H9 (cell line): ENCODE measurements at regions not wholly inside any gene's neighbourhood (a gene's known extent, or its start where the extent isn't known, plus 50 kb on each side); places are given as distances from the start of the nearest gene placed in this dataset.

Experiments used
- DNase-seq: peaks from one replicate; pipeline ENCODE4 v3.0.0-alpha.2; 2017
- H2AFZ ChIP-seq: one replicate; pipeline ENCODE4 v1.6.1; 2013; ENCODE audit warnings: mild to moderate bottlenecking, low read length, control low read depth, moderate library complexity
- H2AK5ac ChIP-seq: 2 replicates; pipeline ENCODE4 v1.6.1; 2013; ENCODE audit warnings: low read length, control low read depth, mixed read lengths; ENCODE audit not compliant: insufficient read length
- H2BK120ac ChIP-seq: one replicate; pipeline ENCODE4 v1.6.1; 2013; ENCODE audit warnings: low read depth, mild to moderate bottlenecking, low read length, control low read depth, inconsistent platforms; ENCODE audit not compliant: poor library complexity, severe bottlenecking
- H2BK12ac ChIP-seq: 2 replicates; pipeline ENCODE4 v1.6.1; 2013; ENCODE audit warnings: low read length, control low read depth, mixed read lengths, low read depth; ENCODE audit not compliant: insufficient read length
- H2BK15ac ChIP-seq: 2 replicates; pipeline ENCODE4 v1.6.1; 2013; ENCODE audit warnings: low read depth, low read length, control low read depth
- H2BK20ac ChIP-seq: one replicate; pipeline ENCODE4 v1.6.1; 2013; ENCODE audit warnings: low read depth, mild to moderate bottlenecking, low read length, control low read depth, inconsistent platforms; ENCODE audit not compliant: poor library complexity, severe bottlenecking
- H2BK5ac ChIP-seq: 2 replicates; pipeline ENCODE4 v1.6.1; 2013; ENCODE audit warnings: low read length, control low read depth, mixed read lengths; ENCODE audit not compliant: insufficient read length
- H3K14ac ChIP-seq: 2 replicates; pipeline ENCODE4 v1.6.1; 2013; ENCODE audit warnings: low read length, control low read depth; ENCODE audit not compliant: insufficient read depth
- H3K18ac ChIP-seq: 2 replicates; pipeline ENCODE4 v1.6.1; 2013; ENCODE audit warnings: low read depth, mild to moderate bottlenecking, mixed read lengths, low read length, control low read depth; ENCODE audit not compliant: insufficient read length
- H3K23ac ChIP-seq: 2 replicates; pipeline ENCODE4 v1.6.1; 2013; ENCODE audit warnings: low read length, control low read depth, mixed read lengths, low read depth; ENCODE audit not compliant: insufficient read length
- H3K23me2 ChIP-seq: 2 replicates; pipeline ENCODE4 v1.6.1; 2013; ENCODE audit warnings: low read depth, mild to moderate bottlenecking, mixed read lengths, low read length, control low read depth; ENCODE audit not compliant: insufficient read length, poor library complexity, severe bottlenecking
- H3K27ac ChIP-seq: 2 replicates; pipeline ENCODE4 v1.5.1; 2013; ENCODE audit warnings: low read length, control low read depth, mixed read lengths, low read depth; ENCODE audit not compliant: insufficient read length
- H3K27me3 ChIP-seq: 2 replicates; pipeline ENCODE4 v1.6.1; 2013; ENCODE audit warnings: low read length, control low read depth, inconsistent platforms; ENCODE audit not compliant: insufficient read depth
- H3K4ac ChIP-seq: 2 replicates; pipeline ENCODE4 v1.6.1; 2013; ENCODE audit warnings: low read depth, mild to moderate bottlenecking, control low read depth, inconsistent platforms, low read length, moderate library complexity
- H3K4me1 ChIP-seq: 2 replicates; pipeline ENCODE4 v1.6.1; 2013; ENCODE audit warnings: low read length, control low read depth, inconsistent platforms; ENCODE audit not compliant: insufficient read depth
- H3K4me2 ChIP-seq: 2 replicates; pipeline ENCODE4 v1.6.1; 2013; ENCODE audit warnings: low read length, control low read depth, mixed read lengths; ENCODE audit not compliant: insufficient read length, insufficient read depth
- H3K56ac ChIP-seq: 2 replicates; pipeline ENCODE4 v1.6.1; 2013; ENCODE audit warnings: low read depth, mild to moderate bottlenecking, mixed read lengths, low read length, control low read depth; ENCODE audit not compliant: insufficient read length
- H3K79me1 ChIP-seq: 2 replicates; pipeline ENCODE4 v1.6.1; 2013; ENCODE audit warnings: low read depth, mild to moderate bottlenecking, moderate library complexity, low read length, control low read depth, inconsistent platforms; ENCODE audit not compliant: insufficient read depth, poor library complexity, severe bottlenecking
- H3K79me2 ChIP-seq: 2 replicates; pipeline ENCODE4 v1.6.1; 2013; ENCODE audit warnings: low read length, control low read depth, inconsistent platforms; ENCODE audit not compliant: insufficient read depth
- H3K9ac ChIP-seq: 2 replicates; pipeline ENCODE4 v1.6.1; 2013; ENCODE audit warnings: low read length, control low read depth, mixed read lengths; ENCODE audit not compliant: insufficient read length; ENCODE audit errors: extremely low read depth
- H3K9me3 ChIP-seq: one replicate; pipeline ENCODE4 v1.6.1; 2013; ENCODE audit warnings: low read depth, low read length, inconsistent platforms; ENCODE audit not compliant: control insufficient read depth
- H3T11ph ChIP-seq: one replicate; pipeline ENCODE4 v1.6.1; 2013; ENCODE audit warnings: mild to moderate bottlenecking, low read length, control low read depth, inconsistent platforms
- H4K20me1 ChIP-seq: one replicate; pipeline ENCODE4 v1.6.1; 2013; ENCODE audit not compliant: control insufficient read depth, insufficient read length, insufficient read depth
- H4K5ac ChIP-seq: 2 replicates; pipeline ENCODE4 v1.6.1; 2013; ENCODE audit warnings: low read depth, mild to moderate bottlenecking, mixed read lengths, low read length, control low read depth; ENCODE audit not compliant: insufficient read length
- H4K8ac ChIP-seq: replicated peaks from 2 replicates; pipeline ENCODE4 v1.6.1; 2013; ENCODE audit warnings: low read length, control low read depth, mixed read lengths, low read depth; ENCODE audit not compliant: insufficient read length
- H4K91ac ChIP-seq: 2 replicates; pipeline ENCODE4 v1.6.1; 2013; ENCODE audit warnings: low read depth, mild to moderate bottlenecking, moderate library complexity, mixed read lengths, low read length, control low read depth; ENCODE audit not compliant: insufficient read length
- H3K27ac Mint-ChIP-seq, 3 experiments: 2 replicates in 2 of 3; 3 replicates in 1 of 3; pipeline ENCODE4 v1.8.0; 2020 to 2021; ENCODE audit warnings: mixed read lengths in 3 of 3, mild to moderate bottlenecking in 1 of 3, moderate library complexity in 1 of 3
- H3K27me3 Mint-ChIP-seq: 2 replicates; pipeline ENCODE4 v1.8.0; 2021; ENCODE audit warnings: low read depth, mild to moderate bottlenecking, moderate library complexity, mixed read lengths
- H3K36me3 Mint-ChIP-seq, 3 experiments: 2 replicates in 2 of 3; 3 replicates in 1 of 3; pipeline ENCODE4 v1.8.0; 2020 to 2021; ENCODE audit warnings: low read depth in 3 of 3, mixed read lengths in 3 of 3; ENCODE audit not compliant: insufficient read depth in 1 of 3
- H3K4me1 Mint-ChIP-seq, 2 experiments: 2 replicates each; pipeline ENCODE4 v1.8.0; 2020; ENCODE audit warnings: mixed read lengths in 2 of 2
- H3K4me3 Mint-ChIP-seq, 2 experiments: 2 replicates in 1 of 2; 3 replicates in 1 of 2; pipeline ENCODE4 v1.8.0; 2020 to 2021; ENCODE audit warnings: mild to moderate bottlenecking in 2 of 2, mixed read lengths in 2 of 2, moderate library complexity in 1 of 2
- H3K9me3 Mint-ChIP-seq, 2 experiments: 2 replicates in 1 of 2; 3 replicates in 1 of 2; pipeline ENCODE4 v1.8.0; 2020; ENCODE audit warnings: mild to moderate bottlenecking in 2 of 2, mixed read lengths in 2 of 2, moderate library complexity in 1 of 2
- WGBS: extraction: QIAGEN DNeasy Blood & Tissue Kit; methylation state at CpG from one replicate; pipeline ENCODE4 v1.1.7; 2013; ENCODE audit warnings: missing lambda C conversion rate, low lambda C conversion rate, mixed read lengths; ENCODE audit not compliant: insufficient read length; ENCODE audit errors: extremely low coverage; 5-methylcytosine and 5-hydroxymethylcytosine counted together
- TF ChIP-seq, protein P1 (sequence below): fragments of 200-600 bp; sonication (generic); conservative IDR thresholded peaks from 3 replicates; pipeline ENCODE4 v1.8.0; 2021; ENCODE audit warnings: antibody characterized with exemption, mild to moderate bottlenecking

- no CpG with 5 or more reads among the region's 4 CpGs for WGBS
- Histone ChIP-seq H3K23me2 (no peaks in the 10 kb centered on the region), H2BK12ac (no peak overlapping the region), H4K91ac (no peak overlapping the region), H2BK120ac (no peak overlapping the region), H2BK20ac (no peak overlapping the region), H3K79me1 (no peaks in the 10 kb centered on the region), H3K27ac (no peak overlapping the region), H3K79me2 (no peaks in the 10 kb centered on the region), H4K20me1 (no peaks in the 10 kb centered on the region), H3K9ac (no peak overlapping the region), H3K23ac (no peak overlapping the region), H3K56ac (no peak overlapping the region), H3K14ac (no peak overlapping the region), H2BK5ac (no peak overlapping the region), H3K4ac (no peak overlapping the region), H3K4me2 (no peak overlapping the region), H3K9me3 (no peaks in the 10 kb centered on the region), H3K18ac (no peak overlapping the region), H3T11ph (no peak overlapping the region), H4K8ac (no peak overlapping the region), H4K5ac (no peak overlapping the region), H3K27me3 (no peaks in the 10 kb centered on the region), H2AK5ac (no peak overlapping the region), H3K4me1 (no peaks in the 10 kb centered on the region), H2AFZ (no peak overlapping the region), H2BK15ac (no peak overlapping the region)
- Mint-ChIP-seq H3K9me3 (no peaks in the 10 kb centered on the region), H3K4me1 (peaks cover 4 to 17% of the 10 kb centered on the region in 2 experiments), H3K4me3 (no peak overlapping the region), H3K36me3 (no peaks in the 10 kb centered on the region), H3K27me3 (peaks cover 9% of the 10 kb centered on the region; the same call in 1 of the 2 replicates), H3K27ac (no peak overlapping the region)
- TF ChIP-seq, protein P1, sequence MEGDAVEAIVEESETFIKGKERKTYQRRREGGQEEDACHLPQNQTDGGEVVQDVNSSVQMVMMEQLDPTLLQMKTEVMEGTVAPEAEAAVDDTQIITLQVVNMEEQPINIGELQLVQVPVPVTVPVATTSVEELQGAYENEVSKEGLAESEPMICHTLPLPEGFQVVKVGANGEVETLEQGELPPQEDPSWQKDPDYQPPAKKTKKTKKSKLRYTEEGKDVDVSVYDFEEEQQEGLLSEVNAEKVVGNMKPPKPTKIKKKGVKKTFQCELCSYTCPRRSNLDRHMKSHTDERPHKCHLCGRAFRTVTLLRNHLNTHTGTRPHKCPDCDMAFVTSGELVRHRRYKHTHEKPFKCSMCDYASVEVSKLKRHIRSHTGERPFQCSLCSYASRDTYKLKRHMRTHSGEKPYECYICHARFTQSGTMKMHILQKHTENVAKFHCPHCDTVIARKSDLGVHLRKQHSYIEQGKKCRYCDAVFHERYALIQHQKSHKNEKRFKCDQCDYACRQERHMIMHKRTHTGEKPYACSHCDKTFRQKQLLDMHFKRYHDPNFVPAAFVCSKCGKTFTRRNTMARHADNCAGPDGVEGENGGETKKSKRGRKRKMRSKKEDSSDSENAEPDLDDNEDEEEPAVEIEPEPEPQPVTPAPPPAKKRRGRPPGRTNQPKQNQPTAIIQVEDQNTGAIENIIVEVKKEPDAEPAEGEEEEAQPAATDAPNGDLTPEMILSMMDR = no peak
- DNase-seq = no peak
Measured at GRCh38 chr10:71042216-71042615, 153.9 kb upstream of the PCBD1 start.
